Transverse colon (tissue), 4 donors: ENCODE measurements at regions not wholly inside any gene's neighbourhood (a gene's known extent, or its start where the extent isn't known, plus 50 kb on each side); places are given as distances from the start of the nearest gene placed in this dataset.

Experiments used
- DNase-seq: peaks from one replicate; pipeline ENCODE4 v3.0.0-alpha.2; 2019
- H3K27ac ChIP-seq, 4 donors: fragments of 200-600 bp; sonication (generic); 2 replicates each; pipeline ENCODE4 v1.5.1; 2016 to 2018; ENCODE audit warnings: inconsistent platforms in 4 of 4
- H3K27me3 ChIP-seq: fragments of 200-600 bp; sonication (generic); 2 replicates; pipeline ENCODE4 v1.5.1; 2017; ENCODE audit warnings: inconsistent platforms
- H3K36me3 ChIP-seq, 4 donors: fragments of 200-600 bp; sonication (generic); 2 replicates each; pipeline ENCODE4 v1.5.1; 2017 to 2019; ENCODE audit warnings: inconsistent platforms in 4 of 4
- H3K4me1 ChIP-seq, 4 donors: fragments of 200-600 bp; sonication (generic); 2 replicates each; pipeline ENCODE4 v1.5.1; 2017 to 2020; ENCODE audit warnings: inconsistent platforms in 4 of 4
- H3K4me3 ChIP-seq, 4 donors: fragments of 200-600 bp; sonication (generic); 1 replicate in 1 of 4; 2 replicates in 3 of 4; pipeline versions ENCODE4 v1.5.1 to v1.6.1; 2017 to 2019; ENCODE audit warnings: inconsistent platforms in 4 of 4
- H3K9me3 ChIP-seq, 2 donors: fragments of 200-600 bp; sonication (generic); 2 replicates each; pipeline ENCODE4 v1.5.1; 2017 to 2019; ENCODE audit warnings: inconsistent platforms in 2 of 2
- CTCF ChIP-seq, 5 experiments: fragments of 200-600 bp in 3 of 5; fragments of 450-650 bp in 2 of 5; sonication (generic) in 3 of 5; IDR thresholded peaks; 1 replicate in 2 of 5; 2 replicates in 3 of 5; pipeline ENCODE4 v1.5.1; 2016 to 2017; ENCODE audit warnings: antibody characterized with exemption in 5 of 5, inconsistent platforms in 3 of 5, mild to moderate bottlenecking in 2 of 5, moderate library complexity in 1 of 5
- EP300 ChIP-seq: sonication (generic); formaldehyde crosslinking; IDR thresholded peaks from one replicate; pipeline ENCODE4 v1.6.1; 2017; ENCODE audit warnings: antibody characterized with exemption, low read depth
- POLR2A ChIP-seq: fragments of 450-650 bp; IDR thresholded peaks from one replicate; pipeline ENCODE4 v1.6.1; 2016; ENCODE audit warnings: antibody characterized with exemption, mild to moderate bottlenecking, moderate library complexity
- POLR2AphosphoS5 ChIP-seq, 3 donors: sonication (generic); formaldehyde crosslinking; IDR thresholded peaks; one replicate each; pipeline ENCODE4 v1.6.1; 2016; ENCODE audit warnings: antibody characterized with exemption in 3 of 3
- WGBS, 2 donors: methylation state at CpG; one replicate each; pipeline ENCODE4 v1.1.5; 2018; ENCODE audit warnings: low coverage in 1 of 2; 5-methylcytosine and 5-hydroxymethylcytosine counted together
- in situ Hi-C, 4 donors: fragments of 200-750 bp; cut with MboI; loops; one replicate each; pipeline versions ENCODE4 v1.15.0 to v1.15.1; 2017; ENCODE audit warnings: low sequenced_read_pairs in 3 of 4, low pct_ligation_motif_present in 1 of 4, low pct_unique_long_range_greater_than_20kb in 1 of 4
- intact Hi-C: fragments of 100-400 bp; cut with DNase I; formaldehyde crosslinking; loops from one replicate; pipeline ENCODE4 v1.15.1; 2023; ENCODE audit warnings: low total_unique reads

GRCh38 chr6:47952640-47953039, 158.4 kb downstream of the PTCHD4 start:
- Histone ChIP-seq H3K9me3 (no peaks in the 10 kb centered on the region), H3K27me3 (no peaks in the 10 kb centered on the region), H3K27ac (no peak overlapping the region), H3K36me3 (no peaks in the 10 kb centered on the region), H3K4me3 (no peak overlapping the region), H3K4me1 (no peaks in the 10 kb centered on the region)
- intact Hi-C loops, result loop anchor here (10.0 kb wide), 1 partner anchor 572 kb away; no protein-coding TSS in a partner anchor
- WGBS, 2 donors, result 64 to 69% methylated on average over 2 of the region's 2 CpGs
- no peak for TF ChIP-seq EP300
- TF ChIP-seq CTCF (IDR thresholded peaks at IDR 0.05), result no peak
- no peak for TF ChIP-seq POLR2AphosphoS5 (IDR thresholded peaks at IDR 0.05)
- TF ChIP-seq POLR2A, result no peak
- in situ Hi-C loops, result no loop called here
- DNase-seq, result no peak

GRCh38 chr6:47944846-47945245, 163.0 kb downstream of the OPN5 start:
- in situ Hi-C loops (no loop called here), intact Hi-C loops (no loop called here)
- no peaks in the 10 kb centered on the region for H3K4me1 ChIP-seq
- TF ChIP-seq CTCF (IDR thresholded peaks at IDR 0.05) (no peak), EP300 (no peak), POLR2A (no peak), POLR2AphosphoS5 (IDR thresholded peaks at IDR 0.05) (no peak)
- no peaks in the 10 kb centered on the region for H3K36me3 ChIP-seq
- no peak for DNase-seq
- no peak overlapping the region for H3K4me3 ChIP-seq
- H3K9me3 ChIP-seq, result no peaks in the 10 kb centered on the region
- H3K27me3 ChIP-seq, result no peaks in the 10 kb centered on the region
- no peak overlapping the region for H3K27ac ChIP-seq
- WGBS, 2 donors, result 66 to 74% methylated on average over 4 of the region's 4 CpGs

GRCh38 chr6:47938405-47938804, 156.6 kb downstream of the OPN5 start:
- H3K36me3 ChIP-seq, result no peaks in the 10 kb centered on the region
- in situ Hi-C loops (no loop called here), intact Hi-C loops (no loop called here)
- no peak for DNase-seq
- TF ChIP-seq EP300, result no peak
- TF ChIP-seq POLR2A, result no peak
- no peak for TF ChIP-seq POLR2AphosphoS5 (IDR thresholded peaks at IDR 0.05)
- no peak for TF ChIP-seq CTCF (IDR thresholded peaks at IDR 0.05)
- no peaks in the 10 kb centered on the region for H3K4me1 ChIP-seq
- H3K9me3 ChIP-seq, result no peaks in the 10 kb centered on the region
- H3K27me3 ChIP-seq, result no peaks in the 10 kb centered on the region
- 89 to 93% methylated on average over 2 of the region's 2 CpGs for WGBS, 2 donors
- no peak overlapping the region for H3K27ac ChIP-seq
- H3K4me3 ChIP-seq, result no peak overlapping the region

- H3K4me1 ChIP-seq, result peaks cover 0 to 11% (median 0%) of the 10 kb centered on the region in 4 donors
- no peaks in the 10 kb centered on the region for H3K36me3 ChIP-seq
- no peak overlapping the region for H3K27ac ChIP-seq
- intact Hi-C loops, result no loop called here
- no peak for DNase-seq
- in situ Hi-C loops, result no loop called here
- 69 to 79% methylated on average over 2 of the region's 2 CpGs for WGBS, 2 donors
- TF ChIP-seq EP300 (no peak), POLR2A (no peak), POLR2AphosphoS5 (IDR thresholded peaks at IDR 0.05) (no peak), CTCF (IDR thresholded peaks at IDR 0.05) (no peak)
- H3K4me3 ChIP-seq, result no peak overlapping the region
- H3K27me3 ChIP-seq, result no peaks in the 10 kb centered on the region
- H3K9me3 ChIP-seq, result no peaks in the 10 kb centered on the region
Measured at GRCh38 chr6:47936820-47937219, 155.0 kb downstream of the OPN5 start.
